ENCODE measurements at regions not wholly inside any gene's neighbourhood (a gene's known extent, or its start where the extent isn't known, plus 50 kb on each side); places are given as distances from the start of the nearest gene placed in this dataset.

DNA sequence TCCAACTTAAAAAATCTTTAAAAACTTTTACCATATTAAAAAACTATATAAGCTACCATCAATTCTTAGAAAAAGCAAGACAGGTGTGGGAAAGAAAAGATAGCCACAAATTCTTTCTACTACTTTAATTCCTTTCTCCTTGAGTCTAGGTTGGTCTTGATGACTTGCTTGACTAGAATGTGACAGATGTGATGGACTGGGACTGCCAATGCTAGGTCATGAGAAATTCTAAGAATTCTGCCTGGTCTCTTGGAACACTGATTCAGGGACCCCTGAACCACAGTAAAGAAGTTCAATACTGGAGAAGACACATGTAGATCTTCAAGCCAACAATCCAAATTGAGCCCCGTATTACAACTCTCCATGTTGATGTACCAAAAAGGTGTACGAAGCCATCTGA lies 326.6 kb upstream of the B3GALT2 start:
- no peak overlapping the region for H3K4me3 ChIP-seq
- DNase-seq = no peak
- ATAC-seq = no peak
- no peaks in the 10 kb centered on the region for H3K36me3 ChIP-seq
- no peaks in the 10 kb centered on the region for H3K4me1 ChIP-seq
- no peaks in the 10 kb centered on the region for H3K27me3 ChIP-seq
- peaks cover 0 to 2% of the 10 kb centered on the region in 2 donors for H3K9me3 ChIP-seq
- TF ChIP-seq, protein P1, sequence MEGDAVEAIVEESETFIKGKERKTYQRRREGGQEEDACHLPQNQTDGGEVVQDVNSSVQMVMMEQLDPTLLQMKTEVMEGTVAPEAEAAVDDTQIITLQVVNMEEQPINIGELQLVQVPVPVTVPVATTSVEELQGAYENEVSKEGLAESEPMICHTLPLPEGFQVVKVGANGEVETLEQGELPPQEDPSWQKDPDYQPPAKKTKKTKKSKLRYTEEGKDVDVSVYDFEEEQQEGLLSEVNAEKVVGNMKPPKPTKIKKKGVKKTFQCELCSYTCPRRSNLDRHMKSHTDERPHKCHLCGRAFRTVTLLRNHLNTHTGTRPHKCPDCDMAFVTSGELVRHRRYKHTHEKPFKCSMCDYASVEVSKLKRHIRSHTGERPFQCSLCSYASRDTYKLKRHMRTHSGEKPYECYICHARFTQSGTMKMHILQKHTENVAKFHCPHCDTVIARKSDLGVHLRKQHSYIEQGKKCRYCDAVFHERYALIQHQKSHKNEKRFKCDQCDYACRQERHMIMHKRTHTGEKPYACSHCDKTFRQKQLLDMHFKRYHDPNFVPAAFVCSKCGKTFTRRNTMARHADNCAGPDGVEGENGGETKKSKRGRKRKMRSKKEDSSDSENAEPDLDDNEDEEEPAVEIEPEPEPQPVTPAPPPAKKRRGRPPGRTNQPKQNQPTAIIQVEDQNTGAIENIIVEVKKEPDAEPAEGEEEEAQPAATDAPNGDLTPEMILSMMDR (IDR thresholded peaks at IDR 0.05) = no peak
- intact Hi-C loops (cut with DNase I) = no loop called here
- H3K27ac ChIP-seq = no peak overlapping the region

DNA sequence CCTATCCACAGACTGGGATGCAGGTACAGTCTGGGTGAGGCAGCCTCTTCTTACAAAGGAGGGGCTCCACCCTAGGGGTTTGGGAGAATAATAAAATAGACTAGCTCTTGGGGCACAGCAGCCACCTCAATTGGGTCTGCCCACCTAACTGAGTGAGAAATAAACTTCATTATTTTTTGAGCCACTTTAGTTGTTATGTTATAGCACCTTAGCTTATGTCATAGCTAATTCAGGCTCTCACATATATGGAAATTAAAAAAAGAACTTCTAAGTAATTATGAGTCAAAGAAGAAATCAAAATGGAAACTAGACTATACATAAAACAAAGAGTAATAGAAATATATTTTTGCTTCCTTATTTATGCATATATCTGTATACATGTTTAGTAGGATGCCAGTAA lies 318.5 kb upstream of the B3GALT2 start:
- H3K9me3 ChIP-seq = no peaks in the 10 kb centered on the region
- no peaks in the 10 kb centered on the region for H3K4me1 ChIP-seq
- no peak overlapping the region for H3K27ac ChIP-seq
- intact Hi-C loops (cut with DNase I) = no loop called here
- no peak for DNase-seq
- no peak overlapping the region for H3K4me3 ChIP-seq
- no peaks in the 10 kb centered on the region for H3K27me3 ChIP-seq
- TF ChIP-seq, protein P1 (IDR thresholded peaks at IDR 0.05) = no peak
- no peak for ATAC-seq
- no peaks in the 10 kb centered on the region for H3K36me3 ChIP-seq

DNA sequence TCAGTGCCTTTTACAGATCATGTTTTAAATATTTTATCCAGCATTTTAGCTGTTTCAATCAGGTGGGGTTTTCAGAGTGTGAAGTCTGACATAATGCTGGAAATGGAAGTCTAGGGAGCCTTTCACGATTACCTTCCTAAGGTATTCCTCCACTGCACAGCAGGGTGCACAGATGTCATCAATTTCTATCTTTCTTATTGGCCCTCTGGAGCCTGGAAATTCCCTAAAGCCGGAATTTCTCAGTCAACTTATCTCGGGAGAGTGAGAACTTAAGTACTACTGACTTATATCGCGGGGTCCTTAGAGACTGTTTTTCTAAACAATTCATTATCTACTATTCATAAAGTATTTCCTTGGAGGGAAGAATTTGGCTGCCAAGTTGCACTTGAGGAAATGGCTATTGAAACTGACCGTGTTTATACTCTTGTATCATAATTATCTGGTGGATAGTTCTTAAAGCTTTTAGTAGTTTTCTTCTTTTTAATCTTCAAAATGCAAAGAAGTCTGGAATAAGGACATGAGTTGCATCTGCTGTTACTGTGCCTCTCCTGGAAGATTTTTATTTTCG lies 311.8 kb upstream of the B3GALT2 start:
- Histone ChIP-seq H3K4me1 (no peaks in the 10 kb centered on the region), H3K9me3 (no peaks in the 10 kb centered on the region), H3K4me3 (no peak overlapping the region), H3K27me3 (no peaks in the 10 kb centered on the region), H3K36me3 (no peaks in the 10 kb centered on the region), H3K27ac (no peak overlapping the region)
- TF ChIP-seq, protein P1 (IDR thresholded peaks at IDR 0.05) = no peak
- no peak for ATAC-seq
- DNase-seq = peak in 2 of 4 donors; percentile 29 to 56
- intact Hi-C loops (cut with DNase I) = no loop called here

DNA sequence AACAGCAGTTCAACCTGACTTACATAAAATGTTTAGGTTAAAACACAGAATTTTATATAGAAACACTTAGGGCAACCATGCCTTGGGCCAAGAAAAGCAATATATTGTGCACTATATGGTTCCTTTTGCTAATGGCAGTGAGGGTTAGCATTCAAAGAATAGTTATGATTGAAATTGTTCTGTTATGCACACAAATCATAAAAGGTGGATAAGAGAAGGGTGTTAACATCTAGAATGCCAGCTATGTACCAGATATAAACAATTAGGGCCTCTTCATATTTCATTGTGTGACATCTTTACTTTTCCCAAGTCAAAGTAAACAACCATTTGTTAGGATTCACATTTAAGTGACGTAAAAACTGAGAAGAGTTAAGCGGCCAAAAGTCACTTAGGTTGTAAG lies 308.0 kb upstream of the B3GALT2 start:
- H3K27ac ChIP-seq = no peak overlapping the region
- H3K27me3 ChIP-seq = no peaks in the 10 kb centered on the region
- intact Hi-C loops (cut with DNase I) = no loop called here
- no peak for ATAC-seq
- H3K4me1 ChIP-seq = no peaks in the 10 kb centered on the region
- TF ChIP-seq, protein P1 (IDR thresholded peaks at IDR 0.05) = no peak
- no peak for DNase-seq
- H3K4me3 ChIP-seq = no peak overlapping the region
- H3K9me3 ChIP-seq = peaks cover 0 to 2% of the 10 kb centered on the region in 2 donors
- H3K36me3 ChIP-seq = no peaks in the 10 kb centered on the region

DNA sequence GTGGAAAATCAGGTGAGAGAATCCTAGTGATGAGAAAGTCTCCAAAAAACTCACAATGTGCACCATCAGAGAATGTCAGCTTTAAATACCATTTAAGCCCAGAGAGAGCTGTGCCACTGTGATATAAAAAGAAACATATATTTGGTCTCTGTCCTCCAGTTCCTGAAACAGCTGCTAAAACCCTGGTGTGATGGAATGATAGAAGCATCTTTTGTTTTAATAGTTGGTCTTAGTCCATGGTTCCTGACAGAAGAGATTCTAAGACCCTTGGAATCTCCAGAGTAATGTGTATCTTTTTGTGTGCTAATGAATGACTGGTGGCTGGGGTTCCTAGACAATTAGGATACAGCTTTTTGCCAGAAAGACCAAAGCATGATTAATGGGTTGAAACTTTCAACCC lies 302.8 kb upstream of the B3GALT2 start:
- TF ChIP-seq, protein P1 (IDR thresholded peaks at IDR 0.05) = no peak
- Histone ChIP-seq H3K36me3 (no peaks in the 10 kb centered on the region), H3K4me3 (no peak overlapping the region), H3K9me3 (peaks cover 0 to 6% of the 10 kb centered on the region in 2 donors), H3K27me3 (no peaks in the 10 kb centered on the region), H3K27ac (no peak overlapping the region), H3K4me1 (no peaks in the 10 kb centered on the region)
- intact Hi-C loops (cut with DNase I) = no loop called here
- DNase-seq (no peak), ATAC-seq (no peak)

All from left lung (tissue), 4 donors.